GM12878 (cell line): ENCODE measurements at regions not wholly inside any gene's neighbourhood (a gene's known extent, or its start where the extent isn't known, plus 50 kb on each side); places are given as distances from the start of the nearest gene placed in this dataset.
A peak's percentile ranks its signal among the peaks of the same experiment; 100 is the strongest.

ENCODE experiments used
- BCL3 ChIP-seq: IDR thresholded peaks from 2 replicates; pipeline ENCODE4 v1.6.1; 2011; ENCODE audit warnings: borderline replicate concordance, low read depth, mild to moderate bottlenecking, moderate library complexity, low read length; ENCODE audit not compliant: insufficient read depth, poor library complexity, severe bottlenecking
- BRCA1 ChIP-seq: IDR thresholded peaks from 2 replicates; pipeline ENCODE4 v1.6.1; 2011; ENCODE audit warnings: low read depth, low read length, improper control_type of control experiment
- CEBPB ChIP-seq, 2 experiments: fragments of 150-350 bp in 1 of 2; IDR thresholded peaks; 2 replicates each; pipeline ENCODE4 v1.6.1; 2012 to 2014; ENCODE audit warnings: low read depth in 2 of 2, low read length in 2 of 2, borderline replicate concordance in 1 of 2, inconsistent platforms in 1 of 2
- DPF2 ChIP-seq: fragments of 450-650 bp; IDR thresholded peaks from 2 replicates; pipeline ENCODE4 v1.6.1; 2017; ENCODE audit warnings: mild to moderate bottlenecking
- EP300 ChIP-seq, 2 experiments: fragments of 150-350 bp in 1 of 2; IDR thresholded peaks; 2 replicates each; pipeline ENCODE4 v1.6.1; 2011 to 2012; ENCODE audit warnings: low read depth in 2 of 2, low read length in 2 of 2, borderline replicate concordance in 1 of 2, improper control_type of control experiment in 1 of 2, inconsistent platforms in 1 of 2; ENCODE audit not compliant: control insufficient read depth in 1 of 2
- ETV6 ChIP-seq, 2 experiments: fragments of 450-650 bp in 1 of 2; IDR thresholded peaks in 1 of 2; conservative IDR thresholded peaks in 1 of 2; 2 replicates each; pipeline ENCODE4 v1.6.1; 2014; ENCODE audit warnings: antibody characterized with exemption in 1 of 2, borderline replicate concordance in 1 of 2, low read depth in 1 of 2, mild to moderate bottlenecking in 1 of 2, moderate library complexity in 1 of 2
- GABPA ChIP-seq: IDR thresholded peaks from 2 replicates; pipeline ENCODE4 v1.6.1; 2014; ENCODE audit warnings: antibody characterized with exemption, low read depth, mild to moderate bottlenecking, inconsistent platforms
- HDAC2 ChIP-seq: fragments of 200-600 bp; sonication (generic); IDR thresholded peaks from 2 replicates; pipeline ENCODE4 v1.6.1; 2017
- IRF4 ChIP-seq: IDR thresholded peaks from 2 replicates; pipeline ENCODE4 v1.6.1; 2011; ENCODE audit warnings: low read depth, low read length
- KLF5 ChIP-seq: fragments of 450-650 bp; IDR thresholded peaks from 2 replicates; pipeline ENCODE4 v1.6.1; 2014; ENCODE audit warnings: mild to moderate bottlenecking; ENCODE audit not compliant: partially characterized antibody
- LARP7 ChIP-seq: fragments of 450-650 bp; IDR thresholded peaks from 2 replicates; pipeline ENCODE4 v1.6.1; 2017; ENCODE audit warnings: mild to moderate bottlenecking
- NFYA ChIP-seq: IDR thresholded peaks from 2 replicates; pipeline ENCODE4 v1.6.1; 2011; ENCODE audit warnings: low read depth, mild to moderate bottlenecking, low read length, improper control_type of control experiment, borderline replicate concordance
- RAD21 ChIP-seq: IDR thresholded peaks from 2 replicates; pipeline ENCODE4 v1.6.1; 2011; ENCODE audit warnings: mild to moderate bottlenecking, low read depth, low read length, moderate library complexity; ENCODE audit not compliant: insufficient read depth
- RBBP5 ChIP-seq: fragments of 200-600 bp; sonication (generic); conservative IDR thresholded peaks from 2 replicates; pipeline ENCODE4 v1.6.1; 2016
- SMAD5 ChIP-seq: IDR thresholded peaks from 2 replicates; pipeline ENCODE4 v1.6.1; 2016; ENCODE audit warnings: antibody characterized with exemption, low read depth
- TBL1XR1 ChIP-seq: IDR thresholded peaks from 2 replicates; pipeline ENCODE4 v1.6.1; 2012; ENCODE audit warnings: low read depth, low read length, improper control_type of control experiment
- ZBTB4 ChIP-seq: fragments of 450-650 bp; formaldehyde crosslinking; IDR thresholded peaks from 2 replicates; pipeline ENCODE4 v1.4.0; 2022; ENCODE audit warnings: mild to moderate bottlenecking, moderate library complexity
- TF ChIP-seq, protein P1 (sequence below): fragments of 450-650 bp; formaldehyde crosslinking; IDR thresholded peaks from 2 replicates; pipeline ENCODE4 v1.5.0; 2022; ENCODE audit warnings: mild to moderate bottlenecking, missing genetic modification characterization
- TF ChIP-seq, protein P2 (sequence below): fragments of 450-650 bp; IDR thresholded peaks from 2 replicates; pipeline ENCODE4 v1.6.1; 2017; ENCODE audit warnings: borderline replicate concordance
- TF ChIP-seq, protein P3 (sequence below): IDR thresholded peaks from 2 replicates; pipeline ENCODE4 v1.6.1; 2012; ENCODE audit warnings: low read length, inconsistent platforms

- TF ChIP-seq ETV6 (conservative IDR thresholded peaks at IDR 0.05 in 1 of 2, IDR thresholded peaks at IDR 0.05 in 1 of 2; ENCODE audit: borderline replicate concordance in 1 of 2, low read depth in 1 of 2) = no peak
- TF ChIP-seq HDAC2 = no peak
- TF ChIP-seq LARP7 = no peak
- no peak for TF ChIP-seq BRCA1
- TF ChIP-seq, protein P1, sequence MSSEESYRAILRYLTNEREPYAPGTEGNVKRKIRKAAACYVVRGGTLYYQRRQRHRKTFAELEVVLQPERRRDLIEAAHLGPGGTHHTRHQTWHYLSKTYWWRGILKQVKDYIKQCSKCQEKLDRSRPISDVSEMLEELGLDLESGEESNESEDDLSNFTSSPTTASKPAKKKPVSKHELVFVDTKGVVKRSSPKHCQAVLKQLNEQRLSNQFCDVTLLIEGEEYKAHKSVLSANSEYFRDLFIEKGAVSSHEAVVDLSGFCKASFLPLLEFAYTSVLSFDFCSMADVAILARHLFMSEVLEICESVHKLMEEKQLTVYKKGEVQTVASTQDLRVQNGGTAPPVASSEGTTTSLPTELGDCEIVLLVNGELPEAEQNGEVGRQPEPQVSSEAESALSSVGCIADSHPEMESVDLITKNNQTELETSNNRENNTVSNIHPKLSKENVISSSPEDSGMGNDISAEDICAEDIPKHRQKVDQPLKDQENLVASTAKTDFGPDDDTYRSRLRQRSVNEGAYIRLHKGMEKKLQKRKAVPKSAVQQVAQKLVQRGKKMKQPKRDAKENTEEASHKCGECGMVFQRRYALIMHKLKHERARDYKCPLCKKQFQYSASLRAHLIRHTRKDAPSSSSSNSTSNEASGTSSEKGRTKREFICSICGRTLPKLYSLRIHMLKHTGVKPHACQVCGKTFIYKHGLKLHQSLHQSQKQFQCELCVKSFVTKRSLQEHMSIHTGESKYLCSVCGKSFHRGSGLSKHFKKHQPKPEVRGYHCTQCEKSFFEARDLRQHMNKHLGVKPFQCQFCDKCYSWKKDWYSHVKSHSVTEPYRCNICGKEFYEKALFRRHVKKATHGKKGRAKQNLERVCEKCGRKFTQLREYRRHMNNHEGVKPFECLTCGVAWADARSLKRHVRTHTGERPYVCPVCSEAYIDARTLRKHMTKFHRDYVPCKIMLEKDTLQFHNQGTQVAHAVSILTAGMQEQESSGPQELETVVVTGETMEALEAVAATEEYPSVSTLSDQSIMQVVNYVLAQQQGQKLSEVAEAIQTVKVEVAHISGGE = no peak
- peak; percentile 67 for TF ChIP-seq RAD21
- no peak for TF ChIP-seq GABPA
- TF ChIP-seq RBBP5 = no peak
- TF ChIP-seq ZBTB4 = no peak
- no peak for TF ChIP-seq DPF2
- TF ChIP-seq EP300 (IDR thresholded peaks at IDR 0.05; ENCODE audit: borderline replicate concordance in 1 of 2, control insufficient read depth in 1 of 2, low read depth in 2 of 2, low read length in 2 of 2) = no peak
- TF ChIP-seq CEBPB (IDR thresholded peaks at IDR 0.05; ENCODE audit: borderline replicate concordance in 1 of 2, low read depth in 2 of 2, low read length in 2 of 2) = no peak
- no peak for TF ChIP-seq SMAD5
- TF ChIP-seq, protein P2, sequence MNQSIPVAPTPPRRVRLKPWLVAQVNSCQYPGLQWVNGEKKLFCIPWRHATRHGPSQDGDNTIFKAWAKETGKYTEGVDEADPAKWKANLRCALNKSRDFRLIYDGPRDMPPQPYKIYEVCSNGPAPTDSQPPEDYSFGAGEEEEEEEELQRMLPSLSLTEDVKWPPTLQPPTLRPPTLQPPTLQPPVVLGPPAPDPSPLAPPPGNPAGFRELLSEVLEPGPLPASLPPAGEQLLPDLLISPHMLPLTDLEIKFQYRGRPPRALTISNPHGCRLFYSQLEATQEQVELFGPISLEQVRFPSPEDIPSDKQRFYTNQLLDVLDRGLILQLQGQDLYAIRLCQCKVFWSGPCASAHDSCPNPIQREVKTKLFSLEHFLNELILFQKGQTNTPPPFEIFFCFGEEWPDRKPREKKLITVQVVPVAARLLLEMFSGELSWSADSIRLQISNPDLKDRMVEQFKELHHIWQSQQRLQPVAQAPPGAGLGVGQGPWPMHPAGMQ = no peak
- TF ChIP-seq NFYA = no peak; the same call in 1 of the 2 replicates
- TF ChIP-seq IRF4 = peak; percentile 61; the same call in 1 of the 2 replicates
- TF ChIP-seq, protein P3, sequence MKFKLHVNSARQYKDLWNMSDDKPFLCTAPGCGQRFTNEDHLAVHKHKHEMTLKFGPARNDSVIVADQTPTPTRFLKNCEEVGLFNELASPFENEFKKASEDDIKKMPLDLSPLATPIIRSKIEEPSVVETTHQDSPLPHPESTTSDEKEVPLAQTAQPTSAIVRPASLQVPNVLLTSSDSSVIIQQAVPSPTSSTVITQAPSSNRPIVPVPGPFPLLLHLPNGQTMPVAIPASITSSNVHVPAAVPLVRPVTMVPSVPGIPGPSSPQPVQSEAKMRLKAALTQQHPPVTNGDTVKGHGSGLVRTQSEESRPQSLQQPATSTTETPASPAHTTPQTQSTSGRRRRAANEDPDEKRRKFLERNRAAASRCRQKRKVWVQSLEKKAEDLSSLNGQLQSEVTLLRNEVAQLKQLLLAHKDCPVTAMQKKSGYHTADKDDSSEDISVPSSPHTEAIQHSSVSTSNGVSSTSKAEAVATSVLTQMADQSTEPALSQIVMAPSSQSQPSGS = no peak
- no peak for TF ChIP-seq TBL1XR1
- no peak for TF ChIP-seq BCL3
- TF ChIP-seq KLF5 = no peak
Observed at GRCh38 chr17:27381007-27381501, 75.2 kb upstream of the KSR1 start (continued).
